Cardiac muscle cell (in vitro differentiated cells and primary cell): ENCODE measurements at regions not wholly inside any gene's neighbourhood (a gene's known extent, or its start where the extent isn't known, plus 50 kb on each side); places are given as distances from the start of the nearest gene placed in this dataset.

Experiments used
- DNase-seq, 2 donors: peaks; one replicate each; pipeline versions ENCODE4 v3.0.0 to v3.0.0-alpha.2; 2010 to 2017; ENCODE audit warnings: low read depth in 1 of 2, low spot score in 1 of 2
- H3K27ac ChIP-seq: fragments of 200-600 bp; sonication (generic); 2 replicates; pipeline ENCODE4 v1.5.1; 2016
- H3K27me3 ChIP-seq: fragments of 200-600 bp; sonication (generic); 2 replicates; pipeline ENCODE4 v1.6.0; 2016; ENCODE audit warnings: control low read depth
- H3K36me3 ChIP-seq: fragments of 200-600 bp; sonication (generic); 2 replicates; pipeline ENCODE4 v1.5.1; 2016; ENCODE audit warnings: control low read depth
- H3K4me1 ChIP-seq: fragments of 200-600 bp; sonication (generic); 2 replicates; pipeline ENCODE4 v1.8.1; 2017; ENCODE audit warnings: low read depth, mild to moderate bottlenecking, mixed run types
- H3K4me3 ChIP-seq: fragments of 200-600 bp; sonication (generic); 2 replicates; pipeline ENCODE4 v1.5.1; 2016; ENCODE audit warnings: mild to moderate bottlenecking
- H3K9me3 ChIP-seq: fragments of 200-600 bp; sonication (generic); 2 replicates; pipeline ENCODE4 v1.5.1; 2017; ENCODE audit warnings: low read depth, mild to moderate bottlenecking, control low read depth
- TF ChIP-seq, protein P1 (sequence below): IDR thresholded peaks from 2 replicates; pipeline ENCODE4 v1.5.1; 2012; ENCODE audit warnings: low read depth, mild to moderate bottlenecking, low read length

DNA sequence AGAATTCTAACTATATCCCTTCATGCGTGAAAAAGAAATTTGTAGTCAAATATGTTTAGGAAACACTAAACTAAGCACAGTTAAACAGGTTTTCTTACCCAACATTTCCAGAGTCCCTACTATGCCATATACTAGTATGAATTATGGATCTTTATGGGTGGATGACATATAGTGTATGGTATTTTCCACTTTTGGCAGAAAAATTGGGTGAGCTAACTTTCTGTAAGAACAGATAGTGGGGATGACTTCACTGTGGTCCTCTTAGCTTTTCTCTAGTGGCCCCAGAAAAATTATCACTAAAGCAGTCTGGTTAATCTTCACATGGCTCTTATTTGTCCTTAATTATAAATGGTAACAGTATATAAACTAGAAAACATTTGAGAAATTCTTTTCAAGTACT is 240.0 kb upstream of the GULP1 start:
- no peak overlapping the region for H3K4me3 ChIP-seq
- no peak overlapping the region for H3K27ac ChIP-seq
- no peaks in the 10 kb centered on the region for H3K9me3 ChIP-seq
- DNase-seq = no peak
- TF ChIP-seq, protein P1, sequence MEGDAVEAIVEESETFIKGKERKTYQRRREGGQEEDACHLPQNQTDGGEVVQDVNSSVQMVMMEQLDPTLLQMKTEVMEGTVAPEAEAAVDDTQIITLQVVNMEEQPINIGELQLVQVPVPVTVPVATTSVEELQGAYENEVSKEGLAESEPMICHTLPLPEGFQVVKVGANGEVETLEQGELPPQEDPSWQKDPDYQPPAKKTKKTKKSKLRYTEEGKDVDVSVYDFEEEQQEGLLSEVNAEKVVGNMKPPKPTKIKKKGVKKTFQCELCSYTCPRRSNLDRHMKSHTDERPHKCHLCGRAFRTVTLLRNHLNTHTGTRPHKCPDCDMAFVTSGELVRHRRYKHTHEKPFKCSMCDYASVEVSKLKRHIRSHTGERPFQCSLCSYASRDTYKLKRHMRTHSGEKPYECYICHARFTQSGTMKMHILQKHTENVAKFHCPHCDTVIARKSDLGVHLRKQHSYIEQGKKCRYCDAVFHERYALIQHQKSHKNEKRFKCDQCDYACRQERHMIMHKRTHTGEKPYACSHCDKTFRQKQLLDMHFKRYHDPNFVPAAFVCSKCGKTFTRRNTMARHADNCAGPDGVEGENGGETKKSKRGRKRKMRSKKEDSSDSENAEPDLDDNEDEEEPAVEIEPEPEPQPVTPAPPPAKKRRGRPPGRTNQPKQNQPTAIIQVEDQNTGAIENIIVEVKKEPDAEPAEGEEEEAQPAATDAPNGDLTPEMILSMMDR = no peak
- H3K36me3 ChIP-seq = no peaks in the 10 kb centered on the region
- no peaks in the 10 kb centered on the region for H3K4me1 ChIP-seq
- no peaks in the 10 kb centered on the region for H3K27me3 ChIP-seq

DNA sequence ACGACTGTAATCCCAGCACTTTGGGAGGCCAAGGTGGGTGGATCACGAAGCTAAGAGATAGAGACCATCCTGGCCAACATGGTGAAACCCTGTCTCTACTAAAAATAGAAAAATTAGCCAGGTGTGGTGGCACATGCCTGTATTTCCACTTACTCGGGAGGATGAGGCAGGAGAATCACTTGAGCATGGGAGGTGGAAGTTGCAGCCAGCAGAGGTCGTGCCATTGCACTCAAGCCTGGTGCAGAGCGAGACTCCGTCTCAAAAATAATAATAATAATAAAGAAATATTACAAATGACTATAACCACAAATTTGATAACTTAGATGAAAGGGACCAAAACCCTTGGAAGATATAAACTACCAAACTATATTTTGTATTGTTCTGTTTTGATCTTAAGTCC is 226.3 kb upstream of the GULP1 start:
- Histone ChIP-seq H3K9me3 (no peaks in the 10 kb centered on the region), H3K4me3 (no peak overlapping the region), H3K27ac (no peak overlapping the region), H3K36me3 (no peaks in the 10 kb centered on the region), H3K4me1 (no peaks in the 10 kb centered on the region), H3K27me3 (no peaks in the 10 kb centered on the region)
- no peak for DNase-seq
- TF ChIP-seq, protein P1 = no peak

DNA sequence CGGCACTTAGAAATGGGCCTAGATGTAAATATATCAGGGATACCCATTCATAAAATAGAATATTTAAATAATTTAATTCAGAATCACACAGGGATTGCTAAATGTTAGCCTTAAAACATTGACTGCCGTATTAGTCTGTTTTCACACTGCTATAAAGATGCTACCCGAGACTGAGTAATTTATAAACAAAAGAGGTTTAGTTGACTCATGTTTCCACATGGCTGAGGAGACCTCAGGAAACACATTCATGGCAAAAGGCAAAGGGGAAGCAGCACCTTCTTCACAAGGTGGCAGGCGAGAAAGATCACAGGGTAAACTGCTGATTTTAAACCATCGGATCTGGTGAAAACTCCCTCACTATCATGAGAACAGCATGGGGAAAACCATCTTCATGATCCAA is 223.6 kb upstream of the GULP1 start:
- Histone ChIP-seq H3K27ac (no peak overlapping the region), H3K36me3 (no peaks in the 10 kb centered on the region), H3K9me3 (no peaks in the 10 kb centered on the region), H3K27me3 (no peaks in the 10 kb centered on the region), H3K4me3 (no peak overlapping the region), H3K4me1 (no peaks in the 10 kb centered on the region)
- TF ChIP-seq, protein P1 = no peak
- no peak for DNase-seq

DNA sequence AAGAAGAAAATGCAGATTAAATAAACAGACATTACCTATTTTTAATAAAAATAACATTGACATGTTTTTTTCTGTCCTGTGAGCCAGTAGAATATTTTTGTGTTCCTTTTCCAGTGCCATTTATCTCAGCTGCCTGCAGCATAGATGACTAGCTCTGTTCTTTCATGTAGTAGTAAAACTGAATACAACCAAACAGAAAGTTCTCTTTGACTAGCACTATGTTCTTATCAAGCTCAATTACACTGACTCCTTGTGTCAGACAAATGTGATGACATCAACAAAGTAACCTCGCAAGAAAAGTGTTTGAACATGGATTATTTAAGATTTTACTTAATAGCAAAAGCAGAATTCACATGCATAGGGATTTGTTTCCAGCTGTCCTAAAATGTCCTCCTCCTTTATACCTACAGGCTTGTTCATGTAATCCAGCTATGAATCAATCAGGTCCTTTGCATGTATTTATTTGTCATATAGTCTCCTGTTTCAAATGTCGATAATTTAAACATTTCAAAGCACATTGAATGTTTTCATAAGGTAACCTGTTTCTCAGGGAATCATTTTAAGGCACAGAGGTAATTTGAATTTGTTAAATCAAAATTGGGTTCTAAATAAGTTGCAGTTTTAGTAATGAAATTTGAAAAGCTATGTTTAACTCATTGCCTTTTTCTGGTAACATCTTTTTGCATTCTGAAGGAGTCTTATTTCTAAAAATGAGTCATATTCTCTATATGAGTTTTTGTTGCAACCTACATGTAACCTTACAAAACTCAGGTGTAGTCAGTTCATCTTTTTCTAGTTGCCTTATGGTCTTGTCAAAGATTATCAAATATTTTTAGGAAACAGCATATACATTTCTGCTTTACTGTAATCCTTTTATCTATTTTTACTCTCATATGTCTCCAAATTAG is 215.3 kb upstream of the GULP1 start:
- DNase-seq = no peak
- Histone ChIP-seq H3K9me3 (no peaks in the 10 kb centered on the region), H3K36me3 (no peaks in the 10 kb centered on the region), H3K4me3 (no peak overlapping the region), H3K4me1 (no peaks in the 10 kb centered on the region), H3K27me3 (no peaks in the 10 kb centered on the region), H3K27ac (no peak overlapping the region)
- TF ChIP-seq, protein P1 = no peak

DNA sequence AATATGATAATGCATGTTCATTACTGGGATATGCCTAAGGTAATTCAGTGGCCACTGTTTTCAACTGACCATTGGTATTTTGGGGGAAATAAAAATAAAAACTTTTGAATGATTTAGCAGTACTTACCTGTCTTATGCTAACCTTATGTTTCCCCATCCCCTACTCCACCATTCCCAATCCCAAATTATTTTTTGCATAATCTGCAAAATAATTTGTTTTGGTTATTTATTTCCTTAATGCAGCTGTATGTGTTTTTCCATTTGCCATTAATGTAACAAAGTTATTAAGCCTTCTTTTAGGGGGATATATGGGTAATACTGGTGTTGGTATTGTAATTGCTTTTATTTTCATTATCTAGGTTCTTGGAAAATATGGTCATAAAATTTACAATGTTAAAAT is 213.9 kb upstream of the GULP1 start:
- TF ChIP-seq, protein P1 = no peak
- no peak for DNase-seq
- no peak overlapping the region for H3K4me3 ChIP-seq
- no peak overlapping the region for H3K27ac ChIP-seq
- H3K4me1 ChIP-seq = no peaks in the 10 kb centered on the region
- no peaks in the 10 kb centered on the region for H3K9me3 ChIP-seq
- H3K36me3 ChIP-seq = no peaks in the 10 kb centered on the region
- H3K27me3 ChIP-seq = no peaks in the 10 kb centered on the region
